ENCODE measurements at regions not wholly inside any gene's neighbourhood (a gene's known extent, or its start where the extent isn't known, plus 50 kb on each side); places are given as distances from the start of the nearest gene placed in this dataset.

GRCh38 chr6:18703546-18703945 lies 316.4 kb downstream of the RNF144B start:
- TF ChIP-seq CTCF (IDR thresholded peaks at IDR 0.05; ENCODE audit: low read length): no peak
- no peak for TF ChIP-seq EZH2 (IDR thresholded peaks at IDR 0.05; ENCODE audit: borderline replicate concordance, low read length)

Measured in OCI-LY1 (cell line).